ENCODE measurements at regions not wholly inside any gene's neighbourhood (a gene's known extent, or its start where the extent isn't known, plus 50 kb on each side); places are given as distances from the start of the nearest gene placed in this dataset.

DNA sequence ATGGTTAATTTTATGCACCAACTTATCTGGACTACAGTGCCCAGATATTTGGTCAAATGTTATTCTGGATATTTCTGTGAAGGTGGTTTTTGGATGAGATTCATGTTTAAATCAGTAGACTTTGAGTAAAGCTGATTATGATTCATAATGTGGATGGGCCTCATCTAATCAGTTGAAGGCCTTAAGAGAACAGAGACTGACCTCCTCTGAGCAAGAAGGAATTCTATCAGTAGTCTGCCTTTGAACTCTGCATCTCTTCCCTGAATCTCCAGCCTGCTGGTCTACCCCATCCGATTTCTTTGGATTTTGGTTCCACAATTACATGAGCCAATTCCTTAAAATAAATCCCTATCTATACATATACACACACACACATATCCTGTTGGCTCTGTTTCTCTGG lies 82.8 kb upstream of the MAP4K3 start:
- TF ChIP-seq, protein P1, sequence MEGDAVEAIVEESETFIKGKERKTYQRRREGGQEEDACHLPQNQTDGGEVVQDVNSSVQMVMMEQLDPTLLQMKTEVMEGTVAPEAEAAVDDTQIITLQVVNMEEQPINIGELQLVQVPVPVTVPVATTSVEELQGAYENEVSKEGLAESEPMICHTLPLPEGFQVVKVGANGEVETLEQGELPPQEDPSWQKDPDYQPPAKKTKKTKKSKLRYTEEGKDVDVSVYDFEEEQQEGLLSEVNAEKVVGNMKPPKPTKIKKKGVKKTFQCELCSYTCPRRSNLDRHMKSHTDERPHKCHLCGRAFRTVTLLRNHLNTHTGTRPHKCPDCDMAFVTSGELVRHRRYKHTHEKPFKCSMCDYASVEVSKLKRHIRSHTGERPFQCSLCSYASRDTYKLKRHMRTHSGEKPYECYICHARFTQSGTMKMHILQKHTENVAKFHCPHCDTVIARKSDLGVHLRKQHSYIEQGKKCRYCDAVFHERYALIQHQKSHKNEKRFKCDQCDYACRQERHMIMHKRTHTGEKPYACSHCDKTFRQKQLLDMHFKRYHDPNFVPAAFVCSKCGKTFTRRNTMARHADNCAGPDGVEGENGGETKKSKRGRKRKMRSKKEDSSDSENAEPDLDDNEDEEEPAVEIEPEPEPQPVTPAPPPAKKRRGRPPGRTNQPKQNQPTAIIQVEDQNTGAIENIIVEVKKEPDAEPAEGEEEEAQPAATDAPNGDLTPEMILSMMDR (IDR thresholded peaks at IDR 0.05), result no peak
- TF ChIP-seq POLR2A (IDR thresholded peaks at IDR 0.05), result no peak
